A172 (cell line): ENCODE measurements at regions not wholly inside any gene's neighbourhood (a gene's known extent, or its start where the extent isn't known, plus 50 kb on each side); places are given as distances from the start of the nearest gene placed in this dataset.
"Not testable (repeated sequence)": the region's sequence is repeated elsewhere in the genome, so short reads cannot be mapped to it uniquely, and the experiment has no call there.

Experiments
- DNase-seq: peaks from one replicate; pipeline ENCODE4 v3.0.0-alpha.2; 2015; ENCODE audit warnings: low spot score

GRCh38 chr1:172717722-172718465 is 59.0 kb downstream of the FASLG start:
- no peak for DNase-seq

- DNase-seq = no peak
Measured at GRCh38 chr1:172719066-172719627, 60.2 kb downstream of the FASLG start.

- peak; percentile 54 for DNase-seq
Measured at GRCh38 chr1:172719694-172720138, 60.8 kb downstream of the FASLG start.

- no peak for DNase-seq
Measured at GRCh38 chr1:172720339-172720738, 61.4 kb downstream of the FASLG start.

GRCh38 chr1:172723251-172723650 is 64.3 kb downstream of the FASLG start:
- DNase-seq = no peak

GRCh38 chr1:172724232-172724631 is 65.3 kb downstream of the FASLG start:
- DNase-seq = no peak

GRCh38 chr1:172724765-172725613 is 66.1 kb downstream of the FASLG start:
- DNase-seq = no peak

- DNase-seq = no peak
Measured at GRCh38 chr1:172726740-172727139, 67.8 kb downstream of the FASLG start.

- DNase-seq = no peak
Measured at GRCh38 chr1:172727275-172727857, 68.5 kb downstream of the FASLG start.

- peak; percentile 77 for DNase-seq
Measured at GRCh38 chr1:172727956-172728603, 69.2 kb downstream of the FASLG start.

- DNase-seq = not testable (repeated sequence)
Measured at GRCh38 chr1:172728705-172729104, 69.8 kb downstream of the FASLG start.

GRCh38 chr1:172732427-172732826 is 73.5 kb downstream of the FASLG start:
- DNase-seq = no peak

- DNase-seq = no peak
Measured at GRCh38 chr1:172733815-172734214, 74.9 kb downstream of the FASLG start.

GRCh38 chr1:172738389-172738788 is 79.5 kb downstream of the FASLG start:
- DNase-seq = no peak

GRCh38 chr1:172742599-172743500 is 83.9 kb downstream of the FASLG start:
- DNase-seq = peak; percentile 53

- peak; percentile 80 for DNase-seq
Measured at GRCh38 chr1:172745014-172745413, 86.1 kb downstream of the FASLG start.

GRCh38 chr1:172746091-172746949 is 87.4 kb downstream of the FASLG start:
- peak; percentile 99 for DNase-seq

GRCh38 chr1:172748201-172748600 is 89.3 kb downstream of the FASLG start:
- DNase-seq = no peak

- no peak for DNase-seq
Measured at GRCh38 chr1:172751683-172752082, 92.8 kb downstream of the FASLG start.

- DNase-seq = no peak
Measured at GRCh38 chr1:172753964-172754363, 95.1 kb downstream of the FASLG start.
